ENCODE measurements at regions not wholly inside any gene's neighbourhood (a gene's known extent, or its start where the extent isn't known, plus 50 kb on each side); places are given as distances from the start of the nearest gene placed in this dataset.
"Not testable (repeated sequence)": the region's sequence is repeated elsewhere in the genome, so short reads cannot be mapped to it uniquely, and the experiment has no call there.

DNA sequence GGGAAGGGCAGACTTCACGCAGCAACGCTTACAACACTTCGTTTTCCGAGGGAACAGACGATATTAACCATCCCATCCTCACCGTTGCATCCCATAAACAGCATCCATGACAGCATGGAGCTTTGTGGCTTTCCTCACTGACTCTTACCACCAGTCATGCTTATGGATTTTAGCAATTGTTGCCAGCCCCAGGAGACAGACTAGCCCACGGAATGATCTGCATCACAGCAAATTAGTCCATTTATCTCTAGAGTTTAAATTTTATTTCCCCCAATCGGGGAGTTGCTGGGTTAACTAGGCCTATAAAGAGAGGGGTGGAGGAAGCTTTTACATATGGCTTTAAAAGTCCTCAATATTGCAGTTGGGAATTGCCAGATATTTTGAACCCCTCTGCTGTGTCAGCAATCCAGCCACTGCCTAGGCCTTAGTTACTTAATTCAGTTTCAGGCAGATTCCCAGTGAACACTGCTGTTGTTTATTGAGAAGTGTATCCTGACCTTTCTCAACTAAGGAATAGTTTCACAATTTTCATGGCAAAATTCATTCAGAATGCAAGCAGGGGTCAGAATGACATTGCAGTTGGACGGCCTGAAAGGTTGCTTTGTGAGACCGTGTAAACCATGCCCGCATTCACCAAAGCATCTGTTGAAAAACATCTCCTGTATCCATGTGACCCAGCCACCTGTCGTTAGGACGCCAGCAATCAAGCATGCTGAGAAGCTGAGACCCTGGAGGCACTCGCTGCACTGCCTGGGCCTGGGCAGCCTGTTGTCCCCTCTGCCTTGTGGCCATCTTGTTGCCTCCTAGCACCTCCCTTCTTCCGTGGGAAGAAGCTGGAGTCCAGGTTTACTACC is 397.4 kb upstream of the TPM1 start:
- DNase-seq (ENCODE audit: low read depth), result no peak

- DNase-seq (ENCODE audit: low read depth), result no peak
Observed at GRCh38 chr15:62647202-62647842, 395.2 kb upstream of the TPM1 start.

- no peak for DNase-seq (ENCODE audit: low read depth)
Observed at GRCh38 chr15:62647843-62648505, 394.6 kb upstream of the TPM1 start.

DNA sequence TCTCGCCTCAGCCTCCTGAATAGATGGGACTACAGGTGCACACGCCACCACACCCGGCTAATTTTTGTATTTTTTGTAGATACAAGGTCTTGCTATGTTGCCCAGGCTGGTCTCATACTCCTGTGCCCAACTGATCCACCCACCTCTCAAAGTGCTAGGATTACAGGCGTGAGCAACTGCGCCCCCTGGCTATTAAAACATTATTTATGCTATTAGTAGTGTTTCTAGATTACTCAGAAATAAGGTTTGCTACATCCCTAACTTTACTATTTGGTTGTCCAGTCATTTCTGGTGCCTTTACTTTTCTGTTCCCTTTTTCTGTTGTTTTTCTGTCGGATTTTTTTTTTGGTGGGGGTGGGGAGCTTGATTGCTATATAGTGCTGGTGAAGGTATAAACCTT is 393.6 kb upstream of the TPM1 start:
- DNase-seq (ENCODE audit: low read depth), result no peak

DNA sequence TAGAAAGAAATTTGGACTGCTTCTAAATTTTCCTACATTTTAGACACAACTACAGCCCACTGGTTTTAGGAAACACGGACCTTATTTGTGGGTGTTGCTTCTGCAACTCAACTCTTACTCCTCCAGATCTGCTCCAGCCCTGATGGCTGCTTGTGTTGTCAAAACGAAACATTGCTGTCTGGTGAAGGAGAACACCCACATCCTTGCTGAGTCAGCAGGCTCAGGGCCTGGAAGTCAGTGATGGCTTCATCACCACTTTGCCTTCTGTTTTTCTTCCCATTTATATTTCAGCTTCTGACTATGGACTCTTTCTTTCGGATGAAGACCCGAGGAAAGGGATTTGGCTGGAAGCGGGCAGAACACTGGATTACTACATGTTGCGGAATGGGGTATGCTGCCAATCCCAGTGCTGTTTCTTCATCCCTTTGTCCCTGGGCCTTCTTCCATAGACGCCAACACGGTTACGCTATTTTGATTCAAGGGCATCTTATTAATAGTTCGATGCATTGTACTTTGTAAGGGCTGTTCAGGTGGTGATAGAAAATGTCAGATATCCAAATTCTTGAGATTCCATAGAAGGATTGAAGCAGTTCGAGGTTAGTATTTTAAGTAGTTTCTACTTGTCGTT is 392.6 kb upstream of the TPM1 start:
- no peak for DNase-seq (ENCODE audit: low read depth)

GRCh38 chr15:62653122-62653521 is 389.4 kb upstream of the TPM1 start:
- no peak for DNase-seq (ENCODE audit: low read depth)

GRCh38 chr15:62656071-62656470 is 386.5 kb upstream of the TPM1 start:
- DNase-seq (ENCODE audit: low read depth), result no peak

DNA sequence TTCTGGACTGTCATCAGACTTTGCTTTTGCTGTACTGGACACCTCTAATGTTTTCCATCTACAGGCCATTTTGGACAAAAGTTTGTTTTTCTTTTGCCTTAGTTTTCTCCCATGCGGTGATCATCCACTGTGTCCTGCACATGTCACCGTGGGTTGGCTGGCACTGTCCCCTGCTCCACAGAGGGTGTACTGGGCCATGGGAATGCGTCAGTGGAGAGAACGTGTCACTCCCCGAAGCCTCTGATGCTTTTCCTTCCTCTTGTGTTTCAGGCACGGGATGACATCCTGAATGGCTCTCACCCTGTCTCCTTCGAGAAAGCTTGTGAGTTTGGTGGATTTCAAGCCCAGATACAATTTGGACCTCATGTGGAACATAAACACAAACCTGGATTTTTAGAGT is 385.0 kb upstream of the TPM1 start:
- DNase-seq (ENCODE audit: low read depth), result not testable (repeated sequence)

GRCh38 chr15:62658498-62658897 is 384.0 kb upstream of the TPM1 start:
- no peak for DNase-seq (ENCODE audit: low read depth)

- no peak for DNase-seq (ENCODE audit: low read depth)
Observed at GRCh38 chr15:62663547-62663946, 379.0 kb upstream of the TPM1 start.

DNA sequence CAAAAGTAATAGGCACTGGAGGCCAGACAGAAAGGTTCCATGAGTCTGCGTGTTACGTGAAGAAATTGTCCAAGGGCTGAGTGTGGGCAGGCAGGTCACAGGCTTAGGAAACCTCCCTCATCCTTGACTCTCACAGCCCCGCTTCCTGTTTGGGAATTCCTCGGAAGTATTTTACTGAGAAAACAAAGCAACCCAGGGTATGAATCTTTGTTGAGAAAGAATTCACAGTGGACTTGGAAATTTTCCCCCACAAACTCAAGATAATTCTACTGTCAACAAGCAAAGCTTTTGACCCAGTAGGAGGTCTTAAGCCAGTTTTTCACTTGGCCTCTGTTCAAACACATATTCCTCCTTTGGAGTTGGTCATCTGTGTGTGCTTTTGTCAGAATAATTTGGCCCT is 377.1 kb upstream of the TPM1 start:
- no peak for DNase-seq (ENCODE audit: low read depth)

- no peak for DNase-seq (ENCODE audit: low read depth)
Observed at GRCh38 chr15:62666046-62666445, 376.5 kb upstream of the TPM1 start.

- no peak for DNase-seq (ENCODE audit: low read depth)
Observed at GRCh38 chr15:62672268-62672667, 370.3 kb upstream of the TPM1 start.

DNA sequence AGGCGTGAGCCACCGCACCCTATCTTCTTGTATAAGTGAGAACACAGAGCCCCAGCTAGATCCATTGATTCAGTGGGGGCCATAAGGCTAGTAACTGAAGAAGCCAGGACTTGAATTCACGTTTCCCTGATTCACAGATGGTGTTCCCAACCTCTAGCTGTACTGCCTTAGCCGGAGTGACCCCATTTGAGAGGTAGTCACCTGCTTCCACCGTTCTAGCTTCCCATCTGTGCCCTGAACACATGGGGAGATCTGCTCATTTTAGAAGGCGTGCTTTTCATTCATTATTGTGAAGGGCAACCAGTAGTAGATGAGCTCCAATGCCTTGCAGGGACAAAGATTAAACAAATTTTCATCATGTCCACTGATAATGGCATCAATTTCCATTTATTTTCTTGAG is 365.7 kb upstream of the TPM1 start:
- no peak for DNase-seq (ENCODE audit: low read depth)

- no peak for DNase-seq (ENCODE audit: low read depth)
Observed at GRCh38 chr15:62681939-62682896, 360.3 kb upstream of the TPM1 start.

- DNase-seq (ENCODE audit: low read depth), result not testable (repeated sequence)
Observed at GRCh38 chr15:62683192-62683591, 359.4 kb upstream of the TPM1 start.

- DNase-seq (ENCODE audit: low read depth), result no peak
Observed at GRCh38 chr15:62684123-62684808, 358.3 kb upstream of the TPM1 start.

DNA sequence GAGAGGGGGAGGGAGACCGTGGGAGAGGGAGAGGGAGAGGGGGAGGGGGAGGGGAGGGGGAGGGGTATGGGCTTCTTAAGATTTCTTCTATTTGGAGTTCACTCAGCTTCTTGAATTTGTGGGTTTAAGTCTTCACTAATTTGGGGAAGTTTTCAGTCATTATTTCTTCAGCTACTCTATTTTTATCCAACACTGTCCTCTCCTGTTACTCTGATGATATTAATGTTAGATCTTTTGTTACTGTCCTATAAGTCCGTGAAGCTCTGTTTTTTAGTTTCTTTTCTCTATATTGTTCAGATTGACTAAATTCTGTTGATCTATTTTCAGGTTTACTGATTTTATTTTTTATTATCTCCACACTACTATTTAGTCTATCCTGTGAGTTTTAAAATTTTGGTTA is 351.5 kb upstream of the TPM1 start:
- DNase-seq (ENCODE audit: low read depth), result no peak

GRCh38 chr15:62697636-62698035 is 344.9 kb upstream of the TPM1 start:
- DNase-seq (ENCODE audit: low read depth), result no peak

DNA sequence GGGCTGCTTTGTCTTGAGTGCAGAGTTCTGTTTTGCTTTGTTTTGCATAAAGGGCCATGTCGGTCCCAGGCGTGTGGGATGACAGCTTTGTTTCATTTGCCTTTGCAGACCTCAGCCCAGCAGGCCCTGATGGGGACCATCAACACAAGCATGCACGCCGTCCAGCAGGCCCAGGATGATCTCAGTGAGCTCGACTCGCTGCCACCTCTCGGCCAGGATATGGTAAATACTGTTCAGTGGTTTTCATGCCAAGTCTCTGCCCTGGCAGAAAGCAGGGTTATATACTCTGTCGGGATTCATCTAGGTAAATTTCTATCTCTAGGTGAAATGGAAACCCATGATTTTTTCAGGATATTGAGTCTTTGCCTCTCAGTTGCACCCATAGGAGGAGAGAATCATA is 343.9 kb upstream of the TPM1 start:
- no peak for DNase-seq (ENCODE audit: low read depth)

DNA sequence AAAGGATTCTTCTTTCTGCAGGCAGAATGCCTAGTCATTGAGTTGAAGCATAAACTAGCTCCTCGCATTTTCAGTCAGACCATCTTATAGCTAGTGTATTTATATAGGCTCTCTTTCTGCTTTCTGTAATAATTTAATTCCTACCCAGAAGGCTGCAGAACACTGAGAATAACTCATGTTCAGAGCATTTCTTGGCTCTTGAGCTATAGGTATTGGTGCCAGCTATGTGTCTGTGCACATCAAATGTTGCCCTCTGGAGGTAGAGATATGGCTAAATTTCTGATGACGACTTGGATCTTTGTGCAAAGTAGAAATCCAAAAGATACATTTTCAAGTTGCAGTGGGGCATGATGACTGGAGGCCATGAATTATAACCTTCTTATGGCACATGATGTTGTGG is 336.2 kb upstream of the TPM1 start:
- no peak for DNase-seq (ENCODE audit: low read depth)

Measured in stimulated activated CD8-positive, alpha-beta memory T cell treated with anti-CD3 and anti-CD28 coated beads, Interleukin-12 subunit alpha, Interleukin-12 subunit beta, amount 100 ng/mL, for 1 hour (primary cell).